ENCODE measurements at regions not wholly inside any gene's neighbourhood (a gene's known extent, or its start where the extent isn't known, plus 50 kb on each side); places are given as distances from the start of the nearest gene placed in this dataset.

- ChIA-PET POLR2A (no interaction called here), CTCF (interaction anchor here (1.0 kb wide), 1 partner anchor 8 kb away, joined by 4 read pairs; no protein-coding TSS in a partner anchor), RAD21 (ENCODE audit: unreplicated experiment) (no interaction called here), SMC1A (ENCODE audit: uncharacterized antibody, unreplicated experiment) (interaction anchor here (0.6 kb wide), 1 partner anchor 35 kb away, joined by 3 read pairs; no protein-coding TSS in a partner anchor)
- BruUV-seq (replicated peaks): no TSS peak
- no peaks in the 10 kb centered on the region for H3K27me3 ChIP-seq (replicated peaks in 1 of 2; ENCODE audit: control insufficient read depth in 2 of 2, insufficient read depth in 2 of 2, low read length in 1 of 2)
- no peaks in the 10 kb centered on the region for H3K4me1 ChIP-seq (ENCODE audit: control insufficient read depth, insufficient read depth, low read length)
- no peaks in the 10 kb centered on the region; the same call in 2 of the 3 replicates for H3K9me3 ChIP-seq (replicated peaks; ENCODE audit: control insufficient read depth, insufficient read depth, low read length)
- no peaks in the 10 kb centered on the region for H4K20me1 ChIP-seq (ENCODE audit: control insufficient read depth, insufficient read depth)
- in situ Hi-C loops (cut with MboI) (no loop called here), intact Hi-C loops (cut with micrococcal nuclease; ENCODE audit: unreplicated experiment) (no loop called here)
- no peak overlapping the region for H2AFZ ChIP-seq (ENCODE audit: control insufficient read depth, low read depth, low read length)
- H3K4me3 ChIP-seq: no peak overlapping the region
- 77% methylated on average over 12 of the region's 12 CpGs for WGBS (ENCODE audit: insufficient coverage, insufficient replicate concordance, low lambda C conversion rate, missing lambda C conversion rate)
- H3K36me3 ChIP-seq (ENCODE audit: control insufficient read depth in 2 of 2, insufficient read depth in 2 of 2, low read length in 1 of 2): no peaks in the 10 kb centered on the region
- FAIRE-seq (no peak), ATAC-seq (no peak), DNase-seq (ENCODE audit: low read depth, low spot score) (no peak)
- H3K9ac ChIP-seq (ENCODE audit: control insufficient read depth, insufficient read depth, low read length): no peak overlapping the region
- no peak overlapping the region for H3K4me2 ChIP-seq (ENCODE audit: control insufficient read depth, insufficient read depth)
- no peak overlapping the region for H3K27ac ChIP-seq (ENCODE audit: control insufficient read depth, insufficient read depth)
- TF ChIP-seq CREM (IDR thresholded peaks at IDR 0.05; ENCODE audit: low read depth) (no peak), SRF (IDR thresholded peaks at IDR 0.05; ENCODE audit: low read depth in 2 of 2, low read length in 2 of 2) (no peak), CHD2 (IDR thresholded peaks at IDR 0.05; ENCODE audit: borderline replicate concordance, low read depth, low read length) (no peak), MEF2A (IDR thresholded peaks at IDR 0.05; ENCODE audit: insufficient read depth, low read depth, low read length) (no peak), USF1 (IDR thresholded peaks at IDR 0.05; ENCODE audit: borderline replicate concordance, extremely low read length, insufficient read depth, low read depth, low read length) (no peak), GATAD2B (conservative IDR thresholded peaks at IDR 0.05; ENCODE audit: low read depth) (no peak), NFXL1 (IDR thresholded peaks at IDR 0.05; ENCODE audit: borderline replicate concordance) (no peak), TCF12 (IDR thresholded peaks at IDR 0.05; ENCODE audit: low read depth, low read length) (no peak), ZNF274 (IDR thresholded peaks at IDR 0.05; ENCODE audit: insufficient read depth, insufficient read length) (no peak), MTA3 (IDR thresholded peaks at IDR 0.05; ENCODE audit: borderline replicate concordance, low read length) (no peak), STAT1 (conservative IDR thresholded peaks at IDR 0.05) (no peak), PML (IDR thresholded peaks at IDR 0.05; ENCODE audit: low read length) (no peak), ZZZ3 (IDR thresholded peaks at IDR 0.05; ENCODE audit: control insufficient read depth, insufficient read length, low read depth) (no peak), CEBPZ (IDR thresholded peaks at IDR 0.05; ENCODE audit: low read depth, low read length) (no peak)
- TF ChIP-seq, protein P1, sequence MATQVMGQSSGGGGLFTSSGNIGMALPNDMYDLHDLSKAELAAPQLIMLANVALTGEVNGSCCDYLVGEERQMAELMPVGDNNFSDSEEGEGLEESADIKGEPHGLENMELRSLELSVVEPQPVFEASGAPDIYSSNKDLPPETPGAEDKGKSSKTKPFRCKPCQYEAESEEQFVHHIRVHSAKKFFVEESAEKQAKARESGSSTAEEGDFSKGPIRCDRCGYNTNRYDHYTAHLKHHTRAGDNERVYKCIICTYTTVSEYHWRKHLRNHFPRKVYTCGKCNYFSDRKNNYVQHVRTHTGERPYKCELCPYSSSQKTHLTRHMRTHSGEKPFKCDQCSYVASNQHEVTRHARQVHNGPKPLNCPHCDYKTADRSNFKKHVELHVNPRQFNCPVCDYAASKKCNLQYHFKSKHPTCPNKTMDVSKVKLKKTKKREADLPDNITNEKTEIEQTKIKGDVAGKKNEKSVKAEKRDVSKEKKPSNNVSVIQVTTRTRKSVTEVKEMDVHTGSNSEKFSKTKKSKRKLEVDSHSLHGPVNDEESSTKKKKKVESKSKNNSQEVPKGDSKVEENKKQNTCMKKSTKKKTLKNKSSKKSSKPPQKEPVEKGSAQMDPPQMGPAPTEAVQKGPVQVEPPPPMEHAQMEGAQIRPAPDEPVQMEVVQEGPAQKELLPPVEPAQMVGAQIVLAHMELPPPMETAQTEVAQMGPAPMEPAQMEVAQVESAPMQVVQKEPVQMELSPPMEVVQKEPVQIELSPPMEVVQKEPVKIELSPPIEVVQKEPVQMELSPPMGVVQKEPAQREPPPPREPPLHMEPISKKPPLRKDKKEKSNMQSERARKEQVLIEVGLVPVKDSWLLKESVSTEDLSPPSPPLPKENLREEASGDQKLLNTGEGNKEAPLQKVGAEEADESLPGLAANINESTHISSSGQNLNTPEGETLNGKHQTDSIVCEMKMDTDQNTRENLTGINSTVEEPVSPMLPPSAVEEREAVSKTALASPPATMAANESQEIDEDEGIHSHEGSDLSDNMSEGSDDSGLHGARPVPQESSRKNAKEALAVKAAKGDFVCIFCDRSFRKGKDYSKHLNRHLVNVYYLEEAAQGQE (IDR thresholded peaks at IDR 0.05; ENCODE audit: low read depth, low read length): no peak
- TF ChIP-seq, protein P2, sequence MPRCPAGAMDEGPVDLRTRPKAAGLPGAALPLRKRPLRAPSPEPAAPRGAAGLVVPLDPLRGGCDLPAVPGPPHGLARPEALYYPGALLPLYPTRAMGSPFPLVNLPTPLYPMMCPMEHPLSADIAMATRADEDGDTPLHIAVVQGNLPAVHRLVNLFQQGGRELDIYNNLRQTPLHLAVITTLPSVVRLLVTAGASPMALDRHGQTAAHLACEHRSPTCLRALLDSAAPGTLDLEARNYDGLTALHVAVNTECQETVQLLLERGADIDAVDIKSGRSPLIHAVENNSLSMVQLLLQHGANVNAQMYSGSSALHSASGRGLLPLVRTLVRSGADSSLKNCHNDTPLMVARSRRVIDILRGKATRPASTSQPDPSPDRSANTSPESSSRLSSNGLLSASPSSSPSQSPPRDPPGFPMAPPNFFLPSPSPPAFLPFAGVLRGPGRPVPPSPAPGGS (IDR thresholded peaks at IDR 0.05; ENCODE audit: borderline replicate concordance, insufficient read depth, low read depth, low read length, poor library complexity, severe bottlenecking): no peak
- no peaks in the 10 kb centered on the region for H3K79me2 ChIP-seq (ENCODE audit: control insufficient read depth, insufficient read depth, low read length)
These were observed 105.6 kb upstream of the DLG1 start for GRCh38 chr3:197404030-197404429.

All from GM12878 (cell line).